ENCODE measurements at regions not wholly inside any gene's neighbourhood (a gene's known extent, or its start where the extent isn't known, plus 50 kb on each side); places are given as distances from the start of the nearest gene placed in this dataset.

- no peaks in the 10 kb centered on the region for H3K4me1 ChIP-seq (ENCODE audit: insufficient read depth, low read length)
- DNase-seq: no peak
- H3K9me3 Mint-ChIP-seq: peaks cover 0 to 5% (median 2%) of the 10 kb centered on the region in 5 donors
- ChIA-PET CTCF (no interaction called here), POLR2A (no interaction called here)
- no peaks in the 10 kb centered on the region for H3K9me3 ChIP-seq (ENCODE audit: low read length)
- H3K36me3 ChIP-seq (ENCODE audit: insufficient read depth, low read length): no peaks in the 10 kb centered on the region
- no peak overlapping the region for H3K4me3 ChIP-seq (ENCODE audit: low read length)
- no peak overlapping the region for H3K27ac Mint-ChIP-seq
- H3K4me3 Mint-ChIP-seq: no peak overlapping the region
- peaks cover 0 to 1% of the 10 kb centered on the region in 2 donors for H3K27me3 Mint-ChIP-seq
- no peaks in the 10 kb centered on the region for H3K27me3 ChIP-seq (ENCODE audit: insufficient read depth, low read length, poor library complexity, severe bottlenecking)
- no peak overlapping the region for H3K27ac ChIP-seq (ENCODE audit: low read depth, low read length)
- H3K4me1 Mint-ChIP-seq: no peaks in the 10 kb centered on the region
- H3K36me3 Mint-ChIP-seq: no peaks in the 10 kb centered on the region
Observed at GRCh38 chr20:54774426-54774825, 299.0 kb downstream of the DOK5 start.

GRCh38 chr20:54773643-54774000 lies 298.2 kb downstream of the DOK5 start:
- no peaks in the 10 kb centered on the region for H3K36me3 Mint-ChIP-seq
- Histone ChIP-seq H3K27ac (ENCODE audit: low read depth, low read length) (no peak overlapping the region), H3K4me3 (ENCODE audit: low read length) (no peak overlapping the region), H3K4me1 (ENCODE audit: insufficient read depth, low read length) (no peaks in the 10 kb centered on the region), H3K27me3 (ENCODE audit: insufficient read depth, low read length, poor library complexity, severe bottlenecking) (no peaks in the 10 kb centered on the region), H3K36me3 (ENCODE audit: insufficient read depth, low read length) (no peaks in the 10 kb centered on the region), H3K9me3 (ENCODE audit: low read length) (no peaks in the 10 kb centered on the region)
- DNase-seq: no peak
- peaks cover 0 to 1% of the 10 kb centered on the region in 2 donors for H3K27me3 Mint-ChIP-seq
- H3K9me3 Mint-ChIP-seq: peaks cover 0 to 5% (median 2%) of the 10 kb centered on the region in 5 donors
- CTCF ChIA-PET: no interaction called here
- H3K4me1 Mint-ChIP-seq: no peaks in the 10 kb centered on the region
- H3K4me3 Mint-ChIP-seq: no peak overlapping the region
- H3K27ac Mint-ChIP-seq: no peak overlapping the region
- POLR2A ChIA-PET: no interaction called here

DNA sequence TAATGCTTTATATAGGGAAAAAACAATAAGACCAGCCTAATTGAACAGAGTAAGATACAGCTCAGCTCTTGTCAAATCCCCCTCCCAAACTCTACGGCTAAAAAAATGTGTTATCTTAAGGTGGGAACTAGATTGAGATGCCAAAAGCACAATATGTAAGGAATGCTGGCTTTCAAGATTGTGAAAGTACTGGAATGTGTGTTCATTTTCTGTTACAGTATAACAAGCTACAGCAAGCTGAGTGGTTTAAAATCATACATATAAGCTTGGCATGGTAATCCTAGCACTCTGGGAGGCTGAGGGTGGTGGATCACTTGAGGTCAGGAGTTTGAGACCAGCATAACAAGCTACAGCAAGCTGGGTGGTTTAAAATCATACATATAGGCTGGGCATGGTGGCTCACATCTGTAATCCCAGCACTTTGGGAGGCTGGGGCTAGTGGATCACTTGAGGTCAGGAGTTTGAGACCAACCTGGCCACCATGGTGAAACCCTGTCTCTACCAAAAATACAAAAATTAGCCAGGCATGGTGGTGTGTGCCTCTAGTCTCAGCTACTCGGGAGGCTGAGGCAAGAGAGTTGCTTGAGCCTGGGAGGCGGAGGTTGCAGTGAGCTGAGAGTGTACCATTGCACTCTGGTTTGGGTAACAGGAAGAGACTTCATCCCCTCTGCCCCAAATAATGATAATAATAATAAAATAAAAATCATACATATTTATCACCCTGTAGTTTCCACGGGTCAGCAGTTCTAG lies 297.7 kb downstream of the DOK5 start:
- peaks cover 0 to 1% of the 10 kb centered on the region in 2 donors for H3K27me3 Mint-ChIP-seq
- Histone ChIP-seq H3K36me3 (ENCODE audit: insufficient read depth, low read length) (no peaks in the 10 kb centered on the region), H3K9me3 (ENCODE audit: low read length) (no peaks in the 10 kb centered on the region), H3K27ac (ENCODE audit: low read depth, low read length) (no peak overlapping the region), H3K4me3 (ENCODE audit: low read length) (no peak overlapping the region), H3K27me3 (ENCODE audit: insufficient read depth, low read length, poor library complexity, severe bottlenecking) (no peaks in the 10 kb centered on the region), H3K4me1 (ENCODE audit: insufficient read depth, low read length) (no peaks in the 10 kb centered on the region)
- H3K9me3 Mint-ChIP-seq: peaks cover 0 to 5% (median 2%) of the 10 kb centered on the region in 5 donors
- H3K4me3 Mint-ChIP-seq: no peak overlapping the region
- ChIA-PET POLR2A (no interaction called here), CTCF (no interaction called here)
- no peak overlapping the region for H3K27ac Mint-ChIP-seq
- H3K36me3 Mint-ChIP-seq: no peaks in the 10 kb centered on the region
- H3K4me1 Mint-ChIP-seq: no peaks in the 10 kb centered on the region
- no peak for DNase-seq

- Histone ChIP-seq H3K36me3 (ENCODE audit: insufficient read depth, low read length) (no peaks in the 10 kb centered on the region), H3K27ac (ENCODE audit: low read depth, low read length) (no peak overlapping the region), H3K4me3 (ENCODE audit: low read length) (no peak overlapping the region), H3K4me1 (ENCODE audit: insufficient read depth, low read length) (no peaks in the 10 kb centered on the region), H3K27me3 (ENCODE audit: insufficient read depth, low read length, poor library complexity, severe bottlenecking) (no peaks in the 10 kb centered on the region), H3K9me3 (ENCODE audit: low read length) (no peaks in the 10 kb centered on the region)
- Mint-ChIP-seq H3K4me1 (no peaks in the 10 kb centered on the region), H3K27me3 (peaks cover 0 to 1% of the 10 kb centered on the region in 2 donors), H3K9me3 (peaks cover 0 to 4% (median 2%) of the 10 kb centered on the region in 5 donors), H3K27ac (no peak overlapping the region), H3K36me3 (no peaks in the 10 kb centered on the region), H3K4me3 (no peak overlapping the region)
- ChIA-PET CTCF (no interaction called here), POLR2A (no interaction called here)
- DNase-seq: no peak
Observed at GRCh38 chr20:54766483-54766882, 291.1 kb downstream of the DOK5 start.

DNA sequence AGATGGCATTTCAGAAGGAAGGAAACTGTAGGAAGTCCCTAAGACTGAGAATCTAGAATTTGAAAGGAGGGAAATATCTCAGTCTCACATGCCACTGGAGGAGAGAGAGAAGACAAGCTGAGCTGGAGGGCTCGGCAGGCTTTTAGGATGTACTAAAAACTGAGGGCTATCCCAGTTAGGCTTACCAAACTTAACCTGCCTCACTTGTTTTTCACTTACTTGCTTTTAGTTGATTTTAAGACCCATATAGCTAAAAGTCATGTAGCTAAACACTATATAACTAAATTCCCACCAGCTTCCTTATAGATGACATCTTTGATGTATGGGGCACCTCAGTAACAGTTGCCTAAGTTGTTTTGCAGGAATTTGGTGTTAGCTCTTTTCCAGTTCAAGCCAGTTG lies 288.0 kb downstream of the DOK5 start:
- no peaks in the 10 kb centered on the region for H3K27me3 Mint-ChIP-seq
- no peak for DNase-seq
- Histone ChIP-seq H3K9me3 (ENCODE audit: low read length) (no peaks in the 10 kb centered on the region), H3K4me1 (ENCODE audit: insufficient read depth, low read length) (no peaks in the 10 kb centered on the region), H3K27ac (ENCODE audit: low read depth, low read length) (no peak overlapping the region), H3K36me3 (ENCODE audit: insufficient read depth, low read length) (no peaks in the 10 kb centered on the region), H3K4me3 (ENCODE audit: low read length) (no peak overlapping the region), H3K27me3 (ENCODE audit: insufficient read depth, low read length, poor library complexity, severe bottlenecking) (no peaks in the 10 kb centered on the region)
- H3K27ac Mint-ChIP-seq: no peak overlapping the region
- peaks cover 5 to 20% (median 10%) of the 10 kb centered on the region in 5 donors for H3K9me3 Mint-ChIP-seq
- no peak overlapping the region for H3K4me3 Mint-ChIP-seq
- ChIA-PET CTCF (no interaction called here), POLR2A (no interaction called here)
- no peaks in the 10 kb centered on the region for H3K36me3 Mint-ChIP-seq
- no peaks in the 10 kb centered on the region for H3K4me1 Mint-ChIP-seq

GRCh38 chr20:54759589-54759988 lies 284.2 kb downstream of the DOK5 start:
- Histone ChIP-seq H3K36me3 (ENCODE audit: insufficient read depth, low read length) (no peaks in the 10 kb centered on the region), H3K27me3 (ENCODE audit: insufficient read depth, low read length, poor library complexity, severe bottlenecking) (no peaks in the 10 kb centered on the region), H3K9me3 (ENCODE audit: low read length) (no peaks in the 10 kb centered on the region), H3K4me3 (ENCODE audit: low read length) (no peak overlapping the region), H3K27ac (ENCODE audit: low read depth, low read length) (no peak overlapping the region), H3K4me1 (ENCODE audit: insufficient read depth, low read length) (no peaks in the 10 kb centered on the region)
- ChIA-PET POLR2A (no interaction called here), CTCF (no interaction called here)
- Mint-ChIP-seq H3K27me3 (no peaks in the 10 kb centered on the region), H3K9me3 (peaks cover 13 to 30% (median 14%) of the 10 kb centered on the region in 5 donors), H3K36me3 (no peaks in the 10 kb centered on the region), H3K4me1 (no peaks in the 10 kb centered on the region), H3K27ac (no peak overlapping the region), H3K4me3 (no peak overlapping the region)
- no peak for DNase-seq

GRCh38 chr20:54746796-54747195 lies 271.4 kb downstream of the DOK5 start:
- Mint-ChIP-seq H3K4me1 (no peaks in the 10 kb centered on the region), H3K27ac (no peak overlapping the region), H3K36me3 (no peaks in the 10 kb centered on the region), H3K27me3 (peaks cover 3 to 7% of the 10 kb centered on the region in 2 donors), H3K9me3 (peaks cover 2 to 10% (median 3%) of the 10 kb centered on the region in 5 donors), H3K4me3 (no peak overlapping the region)
- Histone ChIP-seq H3K27ac (ENCODE audit: low read depth, low read length) (no peak overlapping the region), H3K27me3 (ENCODE audit: insufficient read depth, low read length, poor library complexity, severe bottlenecking) (no peaks in the 10 kb centered on the region), H3K4me3 (ENCODE audit: low read length) (no peak overlapping the region), H3K36me3 (ENCODE audit: insufficient read depth, low read length) (no peaks in the 10 kb centered on the region), H3K9me3 (ENCODE audit: low read length) (no peaks in the 10 kb centered on the region), H3K4me1 (ENCODE audit: insufficient read depth, low read length) (no peaks in the 10 kb centered on the region)
- ChIA-PET CTCF (no interaction called here), POLR2A (no interaction called here)
- DNase-seq: no peak

DNA sequence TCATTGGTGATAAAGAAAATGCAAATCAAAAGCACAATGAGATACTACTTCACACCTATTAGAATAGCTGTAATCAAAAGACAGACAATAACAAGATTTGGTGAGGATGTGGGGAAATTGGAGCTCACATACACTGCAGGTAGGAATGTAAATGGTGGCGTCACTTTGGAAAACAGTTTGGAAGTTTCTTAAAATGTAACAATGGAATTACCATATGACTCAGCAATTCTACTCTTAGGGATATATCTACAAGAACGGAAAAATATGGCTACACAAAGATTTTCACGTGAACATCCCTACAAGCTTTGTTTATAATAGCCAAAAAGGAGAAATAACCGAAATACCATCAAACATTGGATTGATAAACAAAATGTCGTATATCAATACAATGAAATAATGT lies 270.4 kb downstream of the DOK5 start:
- no peaks in the 10 kb centered on the region for H3K27me3 ChIP-seq (ENCODE audit: insufficient read depth, low read length, poor library complexity, severe bottlenecking)
- H3K36me3 ChIP-seq (ENCODE audit: insufficient read depth, low read length): no peaks in the 10 kb centered on the region
- Mint-ChIP-seq H3K27ac (no peak overlapping the region), H3K4me3 (no peak overlapping the region), H3K27me3 (peaks cover 3 to 7% of the 10 kb centered on the region in 2 donors), H3K36me3 (no peaks in the 10 kb centered on the region), H3K9me3 (peaks cover 2 to 10% (median 3%) of the 10 kb centered on the region in 5 donors), H3K4me1 (no peaks in the 10 kb centered on the region)
- DNase-seq: no peak
- no peak overlapping the region for H3K4me3 ChIP-seq (ENCODE audit: low read length)
- ChIA-PET CTCF (no interaction called here), POLR2A (no interaction called here)
- no peaks in the 10 kb centered on the region for H3K9me3 ChIP-seq (ENCODE audit: low read length)
- no peaks in the 10 kb centered on the region for H3K4me1 ChIP-seq (ENCODE audit: insufficient read depth, low read length)
- H3K27ac ChIP-seq (ENCODE audit: low read depth, low read length): no peak overlapping the region

Measured in CD8-positive, alpha-beta memory T cell (primary cell).